Keratinocyte (primary cell): ENCODE measurements at regions not wholly inside any gene's neighbourhood (a gene's known extent, or its start where the extent isn't known, plus 50 kb on each side); places are given as distances from the start of the nearest gene placed in this dataset.

ENCODE experiments used
- EZH2 ChIP-seq: IDR thresholded peaks from one replicate; pipeline ENCODE4 v1.6.1; 2012; ENCODE audit warnings: inconsistent platforms, mild to moderate bottlenecking, low read length, moderate library complexity
- TF ChIP-seq, protein P1 (sequence below), 3 experiments: IDR thresholded peaks in 1 of 3; conservative IDR thresholded peaks in 1 of 3; optimal IDR thresholded peaks in 1 of 3; 2 replicates in 2 of 3; 3 replicates in 1 of 3; pipeline versions ENCODE3 to v1.5.1; 2011; ENCODE audit warnings: low read length in 3 of 3, mild to moderate bottlenecking in 3 of 3, moderate library complexity in 2 of 3, control low read depth in 1 of 3, inconsistent platforms in 1 of 3; ENCODE audit not compliant: insufficient read depth in 2 of 3; ENCODE audit errors: extremely low read depth in 1 of 3

DNA sequence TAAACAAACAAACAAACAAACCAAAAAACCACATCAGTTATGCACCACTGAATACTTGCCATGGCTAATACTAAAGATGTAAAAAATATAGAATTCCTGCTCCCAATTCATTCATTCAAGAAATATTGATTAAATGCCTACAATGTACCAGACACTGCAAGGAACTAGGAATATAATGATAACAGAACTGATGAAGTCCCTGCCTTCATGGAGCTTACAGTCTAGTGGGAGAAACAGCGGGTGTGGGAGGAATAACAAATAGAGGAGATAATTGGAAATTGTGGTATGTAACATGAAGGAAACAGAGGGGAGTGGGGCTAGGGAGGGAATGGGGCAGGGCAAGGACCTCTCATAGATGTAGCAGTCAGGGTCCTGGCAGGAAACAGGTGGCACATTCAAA lies 58.6 kb upstream of the NBL1 start:
- TF ChIP-seq, protein P1, sequence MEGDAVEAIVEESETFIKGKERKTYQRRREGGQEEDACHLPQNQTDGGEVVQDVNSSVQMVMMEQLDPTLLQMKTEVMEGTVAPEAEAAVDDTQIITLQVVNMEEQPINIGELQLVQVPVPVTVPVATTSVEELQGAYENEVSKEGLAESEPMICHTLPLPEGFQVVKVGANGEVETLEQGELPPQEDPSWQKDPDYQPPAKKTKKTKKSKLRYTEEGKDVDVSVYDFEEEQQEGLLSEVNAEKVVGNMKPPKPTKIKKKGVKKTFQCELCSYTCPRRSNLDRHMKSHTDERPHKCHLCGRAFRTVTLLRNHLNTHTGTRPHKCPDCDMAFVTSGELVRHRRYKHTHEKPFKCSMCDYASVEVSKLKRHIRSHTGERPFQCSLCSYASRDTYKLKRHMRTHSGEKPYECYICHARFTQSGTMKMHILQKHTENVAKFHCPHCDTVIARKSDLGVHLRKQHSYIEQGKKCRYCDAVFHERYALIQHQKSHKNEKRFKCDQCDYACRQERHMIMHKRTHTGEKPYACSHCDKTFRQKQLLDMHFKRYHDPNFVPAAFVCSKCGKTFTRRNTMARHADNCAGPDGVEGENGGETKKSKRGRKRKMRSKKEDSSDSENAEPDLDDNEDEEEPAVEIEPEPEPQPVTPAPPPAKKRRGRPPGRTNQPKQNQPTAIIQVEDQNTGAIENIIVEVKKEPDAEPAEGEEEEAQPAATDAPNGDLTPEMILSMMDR (optimal IDR thresholded peaks at IDR 0.05 in 1 of 3, IDR thresholded peaks at IDR 0.05 in 1 of 3, conservative IDR thresholded peaks at IDR 0.05 in 1 of 3; ENCODE audit: extremely low read depth in 1 of 3, insufficient read depth in 2 of 3, low read length in 3 of 3): no peak
- no peak for TF ChIP-seq EZH2
